Uterus (tissue), 3 donors: ENCODE measurements at regions not wholly inside any gene's neighbourhood (a gene's known extent, or its start where the extent isn't known, plus 50 kb on each side); places are given as distances from the start of the nearest gene placed in this dataset.

Experiments used
- DNase-seq, 2 donors: peaks; one replicate each; pipeline ENCODE4 v3.0.0-alpha.2; 2019 to 2020
- H3K27ac ChIP-seq, 2 donors: fragments of 200-600 bp; sonication (generic); 1 replicate in 1 of 2; 2 replicates in 1 of 2; pipeline ENCODE4 v1.5.1; 2016 to 2018
- H3K27me3 ChIP-seq, 2 donors: fragments of 200-600 bp; sonication (generic); one replicate each; pipeline ENCODE4 v1.5.1; 2018 to 2019; ENCODE audit warnings: control low read depth in 1 of 2
- H3K36me3 ChIP-seq, 2 donors: fragments of 200-600 bp; sonication (generic); one replicate each; pipeline ENCODE4 v1.5.1; 2019; ENCODE audit warnings: control low read depth in 1 of 2
- H3K4me1 ChIP-seq, 2 donors: fragments of 200-600 bp; sonication (generic); one replicate each; pipeline ENCODE4 v1.5.1; 2018 to 2019; ENCODE audit warnings: control low read depth in 1 of 2
- H3K4me3 ChIP-seq, 2 donors: fragments of 200-600 bp; sonication (generic); 1 replicate in 1 of 2; 2 replicates in 1 of 2; pipeline ENCODE4 v1.5.1; 2018 to 2019; ENCODE audit warnings: mild to moderate bottlenecking in 1 of 2
- H3K9me3 ChIP-seq, 2 donors: fragments of 200-600 bp; sonication (generic); one replicate each; pipeline ENCODE4 v1.5.1; 2019; ENCODE audit warnings: control low read depth in 1 of 2
- CTCF ChIP-seq, 4 experiments: fragments of 200-600 bp in 2 of 4; fragments of 450-650 bp in 2 of 4; sonication (generic) in 2 of 4; IDR thresholded peaks; one replicate each; pipeline ENCODE4 v1.5.1; 2016 to 2019; ENCODE audit warnings: antibody characterized with exemption in 4 of 4, mild to moderate bottlenecking in 2 of 4, moderate library complexity in 1 of 4
- POLR2A ChIP-seq, 2 donors: fragments of 450-650 bp; IDR thresholded peaks; one replicate each; pipeline ENCODE4 v1.6.1; 2016; ENCODE audit warnings: antibody characterized with exemption in 2 of 2, mild to moderate bottlenecking in 1 of 2, moderate library complexity in 1 of 2
- intact Hi-C: fragments of 100-400 bp; cut with DNase I; formaldehyde crosslinking; loops from one replicate; pipeline ENCODE4 v1.15.1; 2023; ENCODE audit warnings: low total_unique reads
- donor health status: DM: yes; HTN: yes; CAD: no.

- TF ChIP-seq POLR2A (IDR thresholded peaks at IDR 0.05) (no peak), CTCF (IDR thresholded peaks at IDR 0.05) (no peak)
- Histone ChIP-seq H3K9me3 (no peaks in the 10 kb centered on the region), H3K36me3 (no peaks in the 10 kb centered on the region), H3K27me3 (no peaks in the 10 kb centered on the region), H3K4me3 (no peak overlapping the region), H3K4me1 (no peaks in the 10 kb centered on the region), H3K27ac (no peak overlapping the region)
- no peak for DNase-seq
- intact Hi-C loops: no loop called here
Measured at GRCh38 chr12:126762150-126762549, 1504.8 kb upstream of the TMEM132C start.

DNA sequence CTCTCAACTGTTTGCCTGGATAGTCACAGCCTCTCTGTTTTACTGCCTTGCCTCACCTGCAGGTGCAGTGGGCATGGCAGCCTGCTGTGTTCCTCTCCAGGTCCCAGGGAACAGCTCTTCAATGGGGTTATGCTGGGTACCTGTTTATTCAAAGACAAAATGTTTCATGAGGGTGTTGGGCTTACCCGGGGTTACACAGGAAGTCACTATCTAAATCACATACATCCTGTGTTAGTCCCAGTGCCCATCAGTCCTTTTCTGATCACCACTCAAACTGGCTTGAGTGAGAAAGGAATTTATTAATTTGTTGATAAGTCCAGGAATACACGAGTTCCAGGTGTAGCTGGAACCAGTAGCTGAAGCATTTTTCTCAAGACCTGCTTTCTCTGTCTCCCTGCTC is 1503.6 kb upstream of the TMEM132C start:
- no peaks in the 10 kb centered on the region for H3K4me1 ChIP-seq
- H3K36me3 ChIP-seq: no peaks in the 10 kb centered on the region
- DNase-seq: no peak
- no peak overlapping the region for H3K4me3 ChIP-seq
- H3K9me3 ChIP-seq: no peaks in the 10 kb centered on the region
- intact Hi-C loops: no loop called here
- no peak for TF ChIP-seq CTCF (IDR thresholded peaks at IDR 0.05)
- no peak for TF ChIP-seq POLR2A (IDR thresholded peaks at IDR 0.05)
- no peaks in the 10 kb centered on the region for H3K27me3 ChIP-seq
- H3K27ac ChIP-seq: no peak overlapping the region

- no peaks in the 10 kb centered on the region for H3K27me3 ChIP-seq
- TF ChIP-seq CTCF (IDR thresholded peaks at IDR 0.05) (no peak), POLR2A (IDR thresholded peaks at IDR 0.05) (no peak)
- intact Hi-C loops: no loop called here
- no peaks in the 10 kb centered on the region for H3K4me1 ChIP-seq
- no peak for DNase-seq
- no peak overlapping the region for H3K27ac ChIP-seq
- no peaks in the 10 kb centered on the region for H3K36me3 ChIP-seq
- H3K4me3 ChIP-seq: no peak overlapping the region
- no peaks in the 10 kb centered on the region for H3K9me3 ChIP-seq
Measured at GRCh38 chr12:126767334-126767733, 1499.6 kb upstream of the TMEM132C start.

DNA sequence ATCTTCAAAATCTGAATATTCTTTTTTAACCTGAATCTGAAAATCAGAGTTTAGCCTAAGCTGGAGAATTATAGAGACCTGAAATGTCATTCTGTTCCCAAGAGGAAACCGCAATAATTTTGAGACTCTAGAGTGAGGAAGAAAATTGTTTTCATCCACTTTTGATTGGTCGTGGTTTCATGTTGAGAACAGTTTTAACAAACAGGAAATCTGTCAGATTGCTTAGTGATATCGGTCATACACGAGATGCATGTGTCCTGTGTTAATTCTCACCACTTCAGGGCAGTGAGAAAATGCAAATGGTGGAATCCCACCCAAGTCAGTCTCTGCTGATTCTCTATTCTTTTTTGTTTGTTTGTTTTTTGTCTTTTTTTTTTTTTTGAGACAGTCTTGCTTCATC is 1498.5 kb upstream of the TMEM132C start:
- no peak for DNase-seq
- no peak overlapping the region for H3K27ac ChIP-seq

GRCh38 chr12:126770188-126770587 is 1496.8 kb upstream of the TMEM132C start:
- no peak for TF ChIP-seq CTCF (IDR thresholded peaks at IDR 0.05)
- intact Hi-C loops: no loop called here
- no peaks in the 10 kb centered on the region for H3K36me3 ChIP-seq
- DNase-seq: no peak
- H3K27ac ChIP-seq: no peak overlapping the region
- H3K9me3 ChIP-seq: no peaks in the 10 kb centered on the region
- no peaks in the 10 kb centered on the region for H3K4me1 ChIP-seq
- no peak overlapping the region for H3K4me3 ChIP-seq
- no peaks in the 10 kb centered on the region for H3K27me3 ChIP-seq

More for the DNA sequence above, 1498.5 kb upstream of the TMEM132C start:
- intact Hi-C loops: no loop called here
- TF ChIP-seq CTCF (IDR thresholded peaks at IDR 0.05) (no peak), POLR2A (IDR thresholded peaks at IDR 0.05) (no peak)
- no peak overlapping the region for H3K4me3 ChIP-seq
- H3K4me1 ChIP-seq: no peaks in the 10 kb centered on the region
- no peaks in the 10 kb centered on the region for H3K9me3 ChIP-seq
- no peaks in the 10 kb centered on the region for H3K27me3 ChIP-seq
- no peaks in the 10 kb centered on the region for H3K36me3 ChIP-seq
